Brain microvascular endothelial cell (primary cell): ENCODE measurements at regions not wholly inside any gene's neighbourhood (a gene's known extent, or its start where the extent isn't known, plus 50 kb on each side); places are given as distances from the start of the nearest gene placed in this dataset.
A peak's percentile ranks its signal among the peaks of the same experiment; 100 is the strongest.

Source experiments
- DNase-seq: peaks from one replicate; pipeline ENCODE4 v3.0.0-alpha.2; 2020
- H3K27ac ChIP-seq: fragments of 250-450 bp; sonication (Bioruptor Pico); 2 replicates; pipeline ENCODE4 v1.5.1; 2020; ENCODE audit warnings: mild to moderate bottlenecking, moderate library complexity
- H3K27me3 ChIP-seq: fragments of 250-450 bp; sonication (Bioruptor Pico); replicated peaks from 2 replicates; pipeline ENCODE4 v1.5.1; 2020; ENCODE audit warnings: mild to moderate bottlenecking
- H3K36me3 ChIP-seq: fragments of 250-450 bp; sonication (Bioruptor Pico); replicated peaks from 2 replicates; pipeline ENCODE4 v1.5.1; 2020; ENCODE audit warnings: mild to moderate bottlenecking
- H3K4me3 ChIP-seq: 2 replicates; pipeline ENCODE4 v1.5.1; 2011; ENCODE audit warnings: low read depth, mild to moderate bottlenecking, control low read depth, low read length, moderate library complexity
- in situ Hi-C: cut with HindIII; loops from 2 replicates; pipeline ENCODE4 v1.10.0; 2017; ENCODE audit warnings: low sequenced_read_pairs, low pct_ligation_motif_present
- TF ChIP-seq, protein P1 (sequence below): IDR thresholded peaks from 2 replicates; pipeline ENCODE4 v1.5.1; 2011; ENCODE audit warnings: low read depth, mild to moderate bottlenecking, moderate library complexity, low read length, control low read depth, inconsistent platforms; ENCODE audit errors: missing control alignments

DNA sequence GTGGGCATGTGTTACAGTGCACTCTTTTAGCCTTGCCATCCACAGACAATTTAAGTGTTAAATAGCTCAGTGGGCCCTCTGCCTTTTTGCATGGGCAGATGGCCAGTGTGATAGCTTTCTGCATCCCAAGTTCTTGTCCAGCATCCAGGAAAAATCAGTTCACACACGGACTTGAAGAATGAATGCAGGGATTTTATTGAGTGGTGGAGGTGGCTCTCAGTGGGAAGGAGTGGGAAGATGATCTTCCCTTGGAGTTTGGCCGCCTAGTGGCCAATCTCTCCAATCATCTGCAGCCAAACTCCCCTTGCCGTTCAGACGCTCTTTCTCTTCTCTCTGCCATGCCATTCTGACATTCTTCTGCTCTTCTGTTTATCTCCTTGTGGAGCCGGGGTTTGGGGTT, 322.4 kb upstream of the GRAMD2B start:
- in situ Hi-C loops = no loop called here
- DNase-seq = no peak

GRCh38 chr5:126101901-126102300, 321.3 kb upstream of the GRAMD2B start:
- TF ChIP-seq, protein P1, sequence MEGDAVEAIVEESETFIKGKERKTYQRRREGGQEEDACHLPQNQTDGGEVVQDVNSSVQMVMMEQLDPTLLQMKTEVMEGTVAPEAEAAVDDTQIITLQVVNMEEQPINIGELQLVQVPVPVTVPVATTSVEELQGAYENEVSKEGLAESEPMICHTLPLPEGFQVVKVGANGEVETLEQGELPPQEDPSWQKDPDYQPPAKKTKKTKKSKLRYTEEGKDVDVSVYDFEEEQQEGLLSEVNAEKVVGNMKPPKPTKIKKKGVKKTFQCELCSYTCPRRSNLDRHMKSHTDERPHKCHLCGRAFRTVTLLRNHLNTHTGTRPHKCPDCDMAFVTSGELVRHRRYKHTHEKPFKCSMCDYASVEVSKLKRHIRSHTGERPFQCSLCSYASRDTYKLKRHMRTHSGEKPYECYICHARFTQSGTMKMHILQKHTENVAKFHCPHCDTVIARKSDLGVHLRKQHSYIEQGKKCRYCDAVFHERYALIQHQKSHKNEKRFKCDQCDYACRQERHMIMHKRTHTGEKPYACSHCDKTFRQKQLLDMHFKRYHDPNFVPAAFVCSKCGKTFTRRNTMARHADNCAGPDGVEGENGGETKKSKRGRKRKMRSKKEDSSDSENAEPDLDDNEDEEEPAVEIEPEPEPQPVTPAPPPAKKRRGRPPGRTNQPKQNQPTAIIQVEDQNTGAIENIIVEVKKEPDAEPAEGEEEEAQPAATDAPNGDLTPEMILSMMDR = no peak
- in situ Hi-C loops = no loop called here
- Histone ChIP-seq H3K27ac (no peak overlapping the region), H3K36me3 (no peaks in the 10 kb centered on the region), H3K4me3 (no peak overlapping the region), H3K27me3 (no peaks in the 10 kb centered on the region)
- no peak for DNase-seq

More for the DNA sequence above, 322.4 kb upstream of the GRAMD2B start:
- TF ChIP-seq, protein P1 = peak; percentile 57
- Histone ChIP-seq H3K27me3 (no peaks in the 10 kb centered on the region), H3K4me3 (no peak overlapping the region), H3K36me3 (no peaks in the 10 kb centered on the region), H3K27ac (no peak overlapping the region)

DNA sequence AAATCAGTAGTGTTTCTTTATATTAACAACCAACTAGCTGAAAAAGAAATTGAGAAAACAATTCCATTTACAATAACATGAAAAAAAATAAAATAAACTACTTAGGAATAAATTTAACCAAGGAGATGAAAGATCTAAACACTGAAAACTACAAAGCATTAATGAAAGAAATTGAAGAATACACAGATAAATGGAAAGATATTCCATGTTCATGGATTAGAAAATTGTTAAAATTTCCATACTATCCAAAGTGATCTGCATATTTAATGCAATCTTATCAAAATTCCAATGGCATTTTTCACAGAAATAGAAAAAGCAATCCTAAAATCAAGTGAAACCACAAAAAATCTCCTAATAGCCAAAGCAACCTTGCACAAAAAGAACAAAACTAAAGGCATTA, 320.2 kb upstream of the GRAMD2B start:
- no peaks in the 10 kb centered on the region for H3K27me3 ChIP-seq
- TF ChIP-seq, protein P1 = no peak
- in situ Hi-C loops = no loop called here
- H3K27ac ChIP-seq = no peak overlapping the region
- no peaks in the 10 kb centered on the region for H3K36me3 ChIP-seq
- no peak for DNase-seq
- no peak overlapping the region for H3K4me3 ChIP-seq

DNA sequence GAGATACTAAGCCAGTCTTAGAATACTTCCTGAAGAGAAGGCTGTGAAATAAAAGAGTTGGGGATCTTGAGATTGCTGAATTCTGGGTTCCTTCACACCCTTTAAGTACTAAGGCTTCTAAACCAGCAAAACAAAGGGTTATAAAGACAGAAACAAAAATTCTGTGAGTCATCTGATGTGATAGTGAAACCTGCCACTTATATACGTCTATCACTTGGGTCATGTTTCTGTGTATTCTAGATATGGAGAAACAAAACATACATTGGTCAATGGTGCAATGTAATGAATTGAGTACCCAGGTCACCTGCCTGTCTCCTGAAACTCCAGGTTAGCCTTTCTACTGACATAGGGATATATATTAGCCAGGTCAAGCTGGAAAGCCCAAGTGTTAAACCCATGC, 319.3 kb upstream of the GRAMD2B start:
- Histone ChIP-seq H3K27me3 (no peaks in the 10 kb centered on the region), H3K4me3 (no peak overlapping the region), H3K27ac (no peak overlapping the region), H3K36me3 (no peaks in the 10 kb centered on the region)
- no peak for DNase-seq
- TF ChIP-seq, protein P1 = no peak
- in situ Hi-C loops = no loop called here

DNA sequence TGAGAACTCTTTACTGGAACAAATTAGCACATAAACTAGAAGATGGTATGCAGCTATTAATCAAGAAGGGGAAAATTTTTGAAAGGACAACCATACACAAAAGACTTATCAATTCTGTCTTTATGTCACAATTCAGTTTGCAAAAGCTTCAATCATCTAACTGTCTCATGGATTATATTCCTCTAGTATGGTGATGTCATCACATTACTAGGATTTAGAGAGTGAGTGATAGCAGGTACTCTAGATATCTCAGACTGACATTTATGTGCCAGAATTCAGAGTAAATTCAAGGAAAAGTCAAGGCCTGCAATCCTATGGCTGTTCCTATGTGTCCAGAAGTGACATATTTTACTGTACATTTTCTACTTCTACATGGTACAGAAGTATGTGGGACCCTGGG, 318.9 kb upstream of the GRAMD2B start:
- Histone ChIP-seq H3K27me3 (no peaks in the 10 kb centered on the region), H3K4me3 (no peak overlapping the region), H3K36me3 (no peaks in the 10 kb centered on the region), H3K27ac (no peak overlapping the region)
- TF ChIP-seq, protein P1 = no peak
- in situ Hi-C loops = no loop called here
- DNase-seq = no peak

DNA sequence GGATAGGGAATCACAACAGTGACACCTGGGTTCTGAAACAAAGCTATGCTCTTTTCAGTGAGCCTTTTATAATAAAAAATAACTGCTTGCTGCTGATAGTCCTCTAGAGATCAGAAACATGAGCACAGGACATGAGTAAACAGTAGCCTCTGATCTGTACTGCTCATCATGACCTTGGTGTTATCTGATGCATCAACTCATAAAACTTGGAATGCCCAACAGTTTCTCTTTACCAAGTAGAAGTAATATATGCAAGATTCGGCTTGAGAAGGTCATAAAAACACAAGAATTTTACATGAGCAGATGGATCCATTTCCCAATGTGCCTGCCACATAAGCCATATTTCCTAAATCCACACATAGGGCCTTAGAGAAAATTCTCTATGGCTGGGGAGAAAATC, 318.3 kb upstream of the GRAMD2B start:
- TF ChIP-seq, protein P1 = no peak

More for the DNA sequence above, 318.3 kb upstream of the GRAMD2B start:
- no peaks in the 10 kb centered on the region for H3K27me3 ChIP-seq
- in situ Hi-C loops = no loop called here
- no peak overlapping the region for H3K4me3 ChIP-seq
- no peak for DNase-seq
- H3K36me3 ChIP-seq = no peaks in the 10 kb centered on the region
- no peak overlapping the region for H3K27ac ChIP-seq
